HepG2 (cell line): ENCODE measurements at regions not wholly inside any gene's neighbourhood (a gene's known extent, or its start where the extent isn't known, plus 50 kb on each side); places are given as distances from the start of the nearest gene placed in this dataset.

Experiments
- ATAC-seq: fragments of 200-7000 bp; cut with Tn5 transposase; 3 replicates; pipeline ENCODE4 v1.9.1; 2020; ENCODE audit warnings: mild to moderate bottlenecking, moderate library complexity
- BruUV-seq: library from RNA; stranded (reverse); fragments of 400-500 nt; replicated peaks from 2 replicates; lab custom pipeline; 2021; lab: Mats Ljungman, UMichigan
- CTCF ChIA-PET: fragments of 300-600 bp; formaldehyde crosslinking; extraction: SDS; loops from one replicate; lab custom pipeline; 2021; ENCODE audit warnings: low total read pairs, inconsistent platforms, low intra/inter-chr PET ratio; lab: Yijun Ruan, JAX
- POLR2A ChIA-PET: fragments of 350-600 bp; sonication (Branson Sonifier 250); formaldehyde crosslinking; loops from one replicate; lab custom pipeline; 2020; ENCODE audit warnings: antibody characterized with exemption, inconsistent platforms; lab: Yijun Ruan, JAX
- DNase-seq: peaks from one replicate; pipeline ENCODE4 v3.0.0-alpha.2; 2015; ENCODE audit warnings: low spot score
- FAIRE-seq: peaks from 3 replicates; lab custom pipeline; 2011; peaks lifted over from hg19 to GRCh38; lab: Jason Lieb, UNC
- H2AFZ ChIP-seq: one replicate; pipeline ENCODE4 v1.6.1; 2011; ENCODE audit warnings: low read length, inconsistent platforms
- H3K27ac ChIP-seq: fragments of 300-600 bp; 3 replicates; pipeline ENCODE4 v1.8.0; 2011; ENCODE audit warnings: mixed run types, mild to moderate bottlenecking, mixed read lengths, low read length, inconsistent platforms; ENCODE audit not compliant: insufficient read depth; ENCODE audit errors: extremely low read length
- H3K27me3 ChIP-seq, 2 experiments: fragments of 200-600 bp in 1 of 2; 2 replicates in 1 of 2; 3 replicates in 1 of 2; pipeline versions ENCODE4 v1.6.0 to v1.8.0; 2011; ENCODE audit warnings: low read length in 2 of 2, mild to moderate bottlenecking in 2 of 2, moderate library complexity in 2 of 2, inconsistent platforms in 1 of 2; ENCODE audit not compliant: insufficient read depth in 2 of 2, control insufficient read depth in 1 of 2
- H3K36me3 ChIP-seq, 2 experiments: fragments of 200-600 bp in 1 of 2; replicated peaks in 1 of 2; 2 replicates in 1 of 2; 3 replicates in 1 of 2; pipeline versions ENCODE4 v1.5.1 to v1.8.0; 2011; ENCODE audit warnings: low read length in 2 of 2, inconsistent platforms in 1 of 2; ENCODE audit not compliant: insufficient read depth in 2 of 2, control insufficient read depth in 1 of 2
- H3K4me1 ChIP-seq: 2 replicates; pipeline ENCODE4 v1.5.1; 2012; ENCODE audit warnings: low read length, inconsistent platforms; ENCODE audit not compliant: insufficient read depth
- H3K4me2 ChIP-seq: 2 replicates; pipeline ENCODE4 v1.6.0; 2011; ENCODE audit warnings: low read depth, low read length, inconsistent platforms
- H3K4me3 ChIP-seq, 3 experiments: fragments of 200-600 bp in 1 of 3; sonication (generic), shearing (Covaris generic) in 1 of 3; replicated peaks in 1 of 3; 2 replicates each; pipeline ENCODE4 v1.5.1; 2011 to 2016; ENCODE audit warnings: low read length in 3 of 3, inconsistent platforms in 2 of 3, low read depth in 2 of 3, mild to moderate bottlenecking in 2 of 3, control low read depth in 1 of 3, mixed read lengths in 1 of 3; ENCODE audit not compliant: insufficient read depth in 1 of 3
- H3K79me2 ChIP-seq: one replicate; pipeline ENCODE4 v1.6.1; 2011; ENCODE audit warnings: low read length, inconsistent platforms; ENCODE audit not compliant: insufficient read depth
- H3K9ac ChIP-seq: 2 replicates; pipeline ENCODE4 v1.6.0; 2011; ENCODE audit warnings: mild to moderate bottlenecking, low read depth, low read length, inconsistent platforms; ENCODE audit not compliant: insufficient read depth
- H3K9me3 ChIP-seq: 2 replicates; pipeline ENCODE4 v1.5.1; 2012; ENCODE audit warnings: mild to moderate bottlenecking, low read length
- H4K20me1 ChIP-seq: 2 replicates; pipeline ENCODE4 v1.6.0; 2011; ENCODE audit warnings: inconsistent platforms, mild to moderate bottlenecking, low read length, moderate library complexity; ENCODE audit not compliant: insufficient read depth
- AGO1 ChIP-seq: fragments of 200-400 bp; formaldehyde crosslinking; IDR thresholded peaks from 2 replicates; pipeline ENCODE4 v1.6.1; 2017; ENCODE audit warnings: mild to moderate bottlenecking, low read depth, low read length, moderate library complexity; ENCODE audit not compliant: poor library complexity, severe bottlenecking
- FOXA3 ChIP-seq: IDR thresholded peaks from 2 replicates; pipeline ENCODE4 v1.6.1; 2016; ENCODE audit warnings: missing genetic modification reagents, missing compliant biosample characterization
- GTF2F1 ChIP-seq: fragments of 150-350 bp; IDR thresholded peaks from 2 replicates; pipeline ENCODE4 v1.6.1; 2014; ENCODE audit warnings: low read length
- HES4 ChIP-seq: sonication (generic); formaldehyde crosslinking; IDR thresholded peaks from 2 replicates; pipeline ENCODE4 v1.9.0; 2021; ENCODE audit warnings: mild to moderate bottlenecking, missing genetic modification reagents, borderline replicate concordance
- KAT2B ChIP-seq: fragments of 150-350 bp; IDR thresholded peaks from 2 replicates; pipeline ENCODE4 v1.6.1; 2014; ENCODE audit warnings: low read depth, low read length, borderline replicate concordance
- MYNN ChIP-seq: sonication (generic); formaldehyde crosslinking; IDR thresholded peaks from 2 replicates; pipeline ENCODE4 v1.4.0; 2020; ENCODE audit warnings: mild to moderate bottlenecking, low read depth, missing genetic modification reagents
- TEAD3 ChIP-seq: optimal IDR thresholded peaks from 2 replicates; pipeline ENCODE3; 2016; ENCODE audit warnings: borderline replicate concordance
- ZNF121 ChIP-seq: sonication (generic); formaldehyde crosslinking; IDR thresholded peaks from 2 replicates; pipeline ENCODE4 v1.5.0; 2020; ENCODE audit warnings: mild to moderate bottlenecking, missing genetic modification reagents
- ZNF207 ChIP-seq: fragments of 450-650 bp; IDR thresholded peaks from 2 replicates; pipeline ENCODE4 v1.6.1; 2016; ENCODE audit warnings: antibody characterized with exemption, borderline replicate concordance
- ZNF256 ChIP-seq: sonication (generic); formaldehyde crosslinking; conservative IDR thresholded peaks from 2 replicates; pipeline ENCODE4 v1.4.0; 2020; ENCODE audit warnings: missing genetic modification reagents
- ZNF263 ChIP-seq: sonication (generic); formaldehyde crosslinking; IDR thresholded peaks from 2 replicates; pipeline ENCODE4 v1.4.0; 2020; ENCODE audit warnings: missing genetic modification reagents
- ZNF296 ChIP-seq: sonication (generic); formaldehyde crosslinking; conservative IDR thresholded peaks from 2 replicates; pipeline ENCODE4 v1.5.0; 2020; ENCODE audit warnings: mild to moderate bottlenecking, missing genetic modification reagents
- ZNF674 ChIP-seq: sonication (generic); formaldehyde crosslinking; IDR thresholded peaks from 2 replicates; pipeline ENCODE4 v1.5.0; 2020; ENCODE audit warnings: low read depth, mild to moderate bottlenecking, missing genetic modification reagents
- WGBS: methylation state at CpG from one replicate; pipeline ENCODE4 v1.1.6; 2017; ENCODE audit warnings: low lambda C conversion rate; 5-methylcytosine and 5-hydroxymethylcytosine counted together
- in situ Hi-C: cut with HindIII; loops from 2 replicates; pipeline ENCODE4 v1.10.0; 2017; ENCODE audit warnings: low pct_unique_long_range_greater_than_20kb; ENCODE audit not compliant: extremely low pct_ligation_motif_present
- intact Hi-C: fragments of 100-400 bp; cut with micrococcal nuclease; formaldehyde crosslinking; loops from one replicate; pipeline ENCODE4 v1.10.0; 2022; ENCODE audit not compliant: unreplicated experiment

DNA sequence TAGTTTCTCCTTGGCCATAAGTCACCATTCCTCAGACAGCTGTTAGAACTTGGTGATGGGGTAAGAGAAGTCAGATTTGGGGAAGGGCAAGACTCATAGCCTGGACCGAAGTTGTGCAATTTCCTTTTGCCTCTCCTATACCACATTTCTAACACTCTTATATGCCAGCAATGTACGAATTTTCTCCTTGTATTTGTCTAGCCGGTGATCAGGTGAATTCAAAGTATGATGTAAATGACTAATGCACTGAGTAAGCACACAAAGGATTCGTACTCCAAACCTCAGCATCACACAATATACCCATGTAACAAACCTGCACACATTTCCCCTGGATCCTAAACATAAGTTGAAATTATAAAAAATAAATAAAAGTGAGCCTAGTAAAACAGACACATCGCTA is 1143.5 kb upstream of the CELF4 start (continued):
- no peak for TF ChIP-seq HES4 (CRISPR knock-in tag)

DNA sequence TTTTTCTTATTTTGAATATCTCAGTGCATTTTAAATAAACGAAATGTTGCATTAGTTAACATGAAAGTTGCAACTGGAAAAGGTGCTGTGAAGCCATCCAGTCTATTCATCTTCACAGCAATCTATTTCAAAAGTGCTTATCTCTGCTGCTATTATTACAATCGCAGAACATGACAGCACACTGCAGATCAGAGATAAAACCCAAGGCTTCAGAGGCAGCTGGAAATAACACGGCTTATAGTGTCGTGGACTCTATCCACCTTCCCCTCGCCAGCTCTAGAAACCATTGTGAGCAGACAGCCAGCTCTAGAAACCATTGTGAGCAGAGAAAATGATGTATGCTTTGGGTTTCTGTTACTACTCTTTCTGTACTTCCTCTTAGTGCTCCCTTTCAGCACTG is 1140.8 kb upstream of the CELF4 start:
- POLR2A ChIA-PET = no interaction called here
- TF ChIP-seq KAT2B (no peak), MYNN (CRISPR knock-in tag) (no peak), ZNF121 (CRISPR knock-in tag) (no peak), ZNF296 (CRISPR knock-in tag) (no peak)
- Histone ChIP-seq H3K9ac (no peak overlapping the region), H3K9me3 (no peaks in the 10 kb centered on the region), H2AFZ (no peak overlapping the region), H3K79me2 (no peaks in the 10 kb centered on the region), H3K36me3 (no peaks in the 10 kb centered on the region), H3K4me1 (no peaks in the 10 kb centered on the region), H3K27ac (no peak overlapping the region), H3K4me3 (no peak overlapping the region), H3K27me3 (no peaks in the 10 kb centered on the region), H3K4me2 (no peak overlapping the region), H4K20me1 (no peaks in the 10 kb centered on the region)
- no TSS peak for BruUV-seq
- FAIRE-seq (no peak), ATAC-seq (no peak), DNase-seq (no peak)
- in situ Hi-C loops (no loop called here), intact Hi-C loops (no loop called here)
- 0% methylated on average over 5 of the region's 5 CpGs for WGBS
- CTCF ChIA-PET = no interaction called here

DNA sequence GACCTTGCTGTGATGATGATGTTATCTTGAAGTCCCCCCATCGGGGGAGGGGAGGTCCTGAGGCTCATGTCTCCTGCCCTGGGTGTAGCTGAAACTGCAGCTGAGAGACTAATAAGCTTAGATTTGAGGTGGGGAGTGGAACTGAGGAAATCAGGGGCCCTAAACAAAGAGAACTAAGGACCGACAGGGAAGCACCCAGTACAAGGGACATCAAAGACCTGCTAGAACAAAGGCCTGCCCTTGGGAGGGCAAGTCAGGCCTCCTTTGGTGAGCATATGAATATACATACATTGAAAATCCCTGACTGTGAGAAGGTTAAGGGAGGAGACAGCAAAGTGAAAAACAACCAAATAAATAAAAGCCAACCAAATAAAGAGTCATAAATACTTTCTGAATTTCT is 1132.5 kb upstream of the CELF4 start:
- Histone ChIP-seq H3K27me3 (no peaks in the 10 kb centered on the region; a peak in 1 of 5 replicates), H3K4me2 (no peak overlapping the region), H3K4me3 (no peak overlapping the region), H3K9me3 (no peaks in the 10 kb centered on the region), H2AFZ (no peak overlapping the region), H4K20me1 (no peaks in the 10 kb centered on the region), H3K4me1 (no peaks in the 10 kb centered on the region), H3K79me2 (no peaks in the 10 kb centered on the region), H3K9ac (no peak overlapping the region), H3K27ac (no peak overlapping the region), H3K36me3 (no peaks in the 10 kb centered on the region)
- ATAC-seq (no peak), FAIRE-seq (no peak), DNase-seq (no peak)
- in situ Hi-C loops (no loop called here), intact Hi-C loops (no loop called here)
- no TSS peak for BruUV-seq
- no peak for TF ChIP-seq TEAD3 (CRISPR knock-in tag)
- no peak for TF ChIP-seq ZNF263 (CRISPR knock-in tag)
- no peak for TF ChIP-seq FOXA3
- no peak for TF ChIP-seq GTF2F1
- TF ChIP-seq ZNF256 (CRISPR knock-in tag) = no peak
- TF ChIP-seq ZNF674 (CRISPR knock-in tag) = no peak
- no peak for TF ChIP-seq ZNF207
- TF ChIP-seq AGO1 = no peak
- ChIA-PET CTCF (no interaction called here), POLR2A (no interaction called here)
- 0% methylated on average over 2 of the region's 2 CpGs for WGBS
